Inflammatory macrophage treated with lipopolysaccharide for 4 hours (primary cell): ENCODE measurements at regions not wholly inside any gene's neighbourhood (a gene's known extent, or its start where the extent isn't known, plus 50 kb on each side); places are given as distances from the start of the nearest gene placed in this dataset.
"Not testable (repeated sequence)": the region's sequence is repeated elsewhere in the genome, so short reads cannot be mapped to it uniquely, and the experiment has no call there.

Experiments
- DNase-seq: peaks from one replicate; pipeline ENCODE4 v3.0.0-alpha.2; 2020

DNA sequence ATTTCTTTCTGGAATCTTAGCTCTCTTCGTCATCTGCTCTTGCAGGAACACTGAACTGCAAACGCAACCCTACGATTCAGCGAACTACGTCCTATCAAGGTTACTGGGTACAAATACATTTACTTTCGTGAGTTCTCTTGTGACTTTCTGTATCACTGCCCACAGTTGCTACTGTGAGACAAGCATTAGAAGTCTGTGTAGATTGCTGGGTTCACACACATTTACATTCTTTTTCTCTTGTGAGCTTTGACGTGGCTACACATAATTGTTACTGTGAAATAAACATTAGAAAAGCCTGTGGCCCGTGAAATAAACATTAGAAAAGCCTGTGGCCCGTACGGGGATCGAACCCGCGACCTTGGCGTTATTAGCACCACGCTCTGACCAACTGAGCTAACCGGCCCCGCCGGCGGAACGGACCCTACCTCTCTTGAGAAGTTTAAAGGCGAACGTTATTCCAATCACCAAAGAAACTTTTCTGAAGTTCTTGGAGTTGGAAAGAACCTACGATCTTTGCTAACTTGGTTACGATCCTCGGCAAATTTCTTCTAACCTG is 61.2 kb upstream of the ZNF322 start:
- not testable (repeated sequence) for DNase-seq

GRCh38 chr6:26730019-26730766 is 70.6 kb upstream of the ZNF322 start:
- not testable (repeated sequence) for DNase-seq

GRCh38 chr6:26734776-26735472 is 75.4 kb upstream of the ZNF322 start:
- DNase-seq, result not testable (repeated sequence)

DNA sequence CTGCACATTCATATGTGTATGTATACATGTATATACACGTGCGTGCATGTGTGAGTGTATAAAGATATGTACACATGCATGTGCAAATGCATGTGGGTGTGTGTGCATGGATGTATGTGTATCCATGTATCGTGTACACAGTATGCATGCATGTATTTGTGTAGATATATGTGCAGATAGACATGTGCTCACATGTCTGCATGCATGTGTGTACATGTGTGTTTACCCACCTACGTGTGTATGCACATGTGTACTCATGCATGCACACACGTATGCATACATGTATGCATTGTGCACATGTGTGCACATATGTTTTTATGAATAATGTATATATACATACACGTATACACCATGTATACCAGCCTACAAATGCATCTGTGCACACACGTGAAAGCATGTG is 80.3 kb upstream of the ZNF322 start:
- DNase-seq, result no peak

DNA sequence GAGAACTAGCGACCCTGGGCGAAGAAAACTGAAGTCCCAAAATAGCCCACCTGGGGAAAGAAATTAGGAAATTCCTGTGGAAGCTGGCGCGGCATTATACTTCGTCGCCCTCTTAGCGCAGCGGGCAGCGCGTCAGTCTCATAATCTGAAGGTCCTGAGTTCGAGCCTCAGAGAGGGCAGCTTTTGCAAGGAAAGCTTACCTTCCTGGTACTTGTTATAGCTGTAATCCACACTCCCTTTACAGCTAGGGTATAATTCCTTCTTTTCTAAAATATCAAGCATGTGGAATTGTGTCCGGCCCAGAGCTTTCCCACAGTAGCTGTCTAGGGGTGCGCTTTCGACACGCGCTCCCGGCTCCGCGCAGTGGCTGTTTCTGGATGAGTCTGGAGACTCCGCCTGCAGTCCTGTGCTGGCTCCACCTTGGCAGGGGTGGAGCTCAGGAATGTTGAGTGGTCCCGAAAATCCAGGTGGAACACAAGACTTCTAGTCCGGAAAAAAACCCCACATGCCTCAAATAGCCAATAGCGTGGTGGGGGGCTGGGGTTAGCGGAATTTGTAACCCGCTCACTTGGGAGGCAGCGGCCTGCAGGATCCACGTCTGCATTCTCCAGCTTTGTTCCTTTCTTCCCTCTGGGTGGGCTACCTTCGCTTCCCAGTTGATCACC is 83.7 kb upstream of the ZNF322 start:
- no peak for DNase-seq

GRCh38 chr6:26743941-26744699 is 84.6 kb upstream of the ZNF322 start:
- no peak for DNase-seq

- DNase-seq, result not testable (repeated sequence)
These were observed 85.3 kb upstream of the ZNF322 start for GRCh38 chr6:26744837-26745282.

DNA sequence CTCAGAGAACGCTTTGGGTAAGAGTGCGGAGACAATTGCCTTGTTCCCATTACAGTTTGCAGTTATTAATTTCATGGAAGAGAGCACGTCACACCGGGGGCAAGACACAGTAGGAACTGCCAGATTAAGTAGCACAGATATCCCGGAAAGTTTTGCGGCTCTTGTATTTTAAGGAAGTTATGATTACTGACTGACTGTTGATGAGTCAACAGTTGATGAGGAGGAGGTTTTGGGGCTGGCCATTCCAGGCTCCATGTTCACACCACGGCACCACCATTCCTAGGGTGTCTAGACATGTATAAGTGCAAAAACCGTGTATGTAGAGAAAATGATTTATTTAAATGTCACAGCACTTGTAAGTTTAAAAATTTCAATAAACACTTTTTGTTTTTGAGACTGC is 86.4 kb upstream of the ZNF322 start:
- DNase-seq, result not testable (repeated sequence)

DNA sequence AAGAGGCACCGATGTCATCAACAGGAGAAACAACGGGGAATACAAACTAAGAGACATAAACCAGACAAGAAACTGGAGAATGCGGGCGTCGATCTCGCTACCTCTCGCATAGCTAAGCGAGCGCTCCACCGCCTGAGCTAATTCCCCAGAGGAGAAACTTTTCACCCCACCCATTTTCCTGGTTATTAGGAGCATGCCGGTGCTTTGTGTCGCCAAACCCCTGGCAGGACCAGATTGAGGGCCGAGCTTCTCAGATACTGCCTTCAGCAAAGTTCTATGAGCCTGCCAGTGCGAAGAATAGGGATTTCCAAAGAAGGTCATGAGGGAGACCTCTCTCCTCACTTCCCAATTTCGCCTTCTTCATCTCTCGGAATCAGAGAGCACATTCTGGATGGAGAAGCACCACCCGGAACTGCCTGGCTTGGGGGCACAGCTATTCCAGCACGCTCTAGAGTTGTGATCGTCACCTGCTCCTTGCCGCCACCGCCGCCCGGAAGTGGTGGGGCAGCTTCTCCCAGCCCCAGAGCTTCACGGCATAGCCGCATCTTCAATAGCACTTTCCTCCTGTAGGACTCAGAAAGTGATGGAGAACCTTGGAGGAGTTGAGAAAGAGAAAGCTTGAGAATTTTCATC is 89.7 kb upstream of the ZNF322 start:
- not testable (repeated sequence) for DNase-seq

- not testable (repeated sequence) for DNase-seq
These were observed 90.2 kb upstream of the ZNF322 start for GRCh38 chr6:26749759-26750126.

DNA sequence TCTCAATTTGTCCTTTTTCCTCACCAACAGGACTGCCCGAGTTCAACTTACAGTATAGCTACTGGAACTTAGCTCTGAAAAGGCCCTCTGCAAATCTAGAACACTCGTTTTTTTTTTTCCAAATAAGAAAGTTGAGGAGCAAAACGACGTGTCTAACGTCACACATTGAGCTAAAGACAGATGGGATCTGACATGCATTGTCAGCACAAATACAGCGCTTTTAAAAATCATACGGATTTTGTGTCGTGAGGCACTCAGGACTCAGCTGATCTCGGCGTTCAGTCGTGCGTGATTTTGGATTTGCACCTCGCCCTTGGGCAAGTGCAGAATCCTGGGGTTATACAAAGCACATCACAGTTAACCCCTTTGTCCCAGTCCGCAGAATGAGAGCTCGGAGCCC is 94.7 kb upstream of the ZNF322 start:
- DNase-seq, result no peak

- not testable (repeated sequence) for DNase-seq
These were observed 95.3 kb upstream of the ZNF322 start for GRCh38 chr6:26754801-26755200.

- not testable (repeated sequence) for DNase-seq
These were observed 96.7 kb upstream of the ZNF322 start for GRCh38 chr6:26756067-26756805.

GRCh38 chr6:26766203-26766902 is 106.8 kb upstream of the ZNF322 start:
- not testable (repeated sequence) for DNase-seq

GRCh38 chr6:26770941-26771666 is 111.6 kb upstream of the ZNF322 start:
- not testable (repeated sequence) for DNase-seq

DNA sequence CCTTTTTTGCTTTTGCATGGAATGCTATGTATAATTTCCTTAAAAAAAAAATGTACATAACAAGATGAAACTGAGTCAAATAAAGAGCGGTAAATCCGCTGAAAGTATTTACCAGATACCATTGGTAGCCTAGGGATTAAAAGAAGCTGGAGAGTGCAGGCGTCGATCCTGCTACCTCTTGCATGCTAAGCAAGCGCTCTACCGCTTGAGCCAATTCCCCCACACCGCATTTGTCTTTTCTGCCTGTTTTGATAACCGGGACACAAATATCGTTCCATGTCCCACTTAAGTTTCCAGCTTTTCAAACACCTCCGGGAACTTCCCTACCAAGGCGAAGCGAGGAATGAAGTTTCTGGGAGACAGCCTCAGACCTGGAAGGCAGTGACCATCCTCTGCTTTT is 113.9 kb upstream of the ZNF322 start:
- not testable (repeated sequence) for DNase-seq

- not testable (repeated sequence) for DNase-seq
These were observed 121.0 kb upstream of the ZNF322 start for GRCh38 chr6:26780563-26780962.

DNA sequence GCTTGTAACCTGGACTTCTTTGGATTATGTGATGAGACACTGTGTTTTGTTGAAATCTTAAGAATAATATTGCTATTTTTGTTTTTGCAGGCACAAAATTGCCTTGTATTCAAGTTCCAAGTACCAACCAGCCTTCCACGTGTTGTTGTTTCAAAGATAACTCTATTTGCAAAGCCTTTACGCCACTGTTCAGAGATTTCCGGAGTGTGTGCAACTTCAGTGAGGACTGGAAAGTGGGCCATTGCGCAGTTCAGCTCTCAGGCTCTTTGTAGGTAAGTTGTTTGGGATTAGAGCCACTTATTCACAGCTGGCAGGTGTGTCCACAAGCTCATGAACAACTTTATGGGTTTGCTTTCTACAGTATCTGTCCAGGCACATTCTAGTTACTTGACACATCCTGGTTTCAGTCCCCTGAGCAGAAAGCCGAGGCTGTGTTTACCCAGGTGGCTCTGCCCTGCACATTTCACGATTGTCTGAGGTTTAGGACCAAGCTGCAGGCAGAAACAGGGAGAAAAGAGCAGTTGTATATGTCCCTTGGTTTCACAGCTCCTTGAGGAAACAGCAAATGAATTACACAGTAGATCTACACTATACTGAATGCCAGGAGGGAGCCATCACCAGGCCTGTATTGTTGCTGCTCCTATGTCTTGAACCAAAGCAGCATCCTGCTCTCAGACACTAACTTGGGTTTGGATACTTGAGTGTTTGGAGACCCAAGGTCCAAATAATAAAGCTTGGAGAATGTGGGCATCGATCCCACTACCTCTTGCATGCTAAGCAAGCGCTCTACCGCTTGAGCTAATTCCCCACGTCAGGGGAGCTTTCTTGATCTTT is 136.1 kb upstream of the ZNF322 start:
- DNase-seq, result not testable (repeated sequence)
